WTC11 (cell line): ENCODE measurements at regions not wholly inside any gene's neighbourhood (a gene's known extent, or its start where the extent isn't known, plus 50 kb on each side); places are given as distances from the start of the nearest gene placed in this dataset.

ENCODE experiments used
- ATAC-seq: fragments of 200-7000 bp; cut with Tn5 transposase; 2 replicates; pipeline ENCODE4 v1.10.0; 2021; ENCODE audit warnings: mild to moderate bottlenecking, moderate library complexity
- CTCF ChIA-PET: fragments of 300-600 bp; sonication (Branson Sonifier 250); formaldehyde crosslinking; loops from one replicate; lab custom pipeline; 2021; ENCODE audit warnings: antibody characterized with exemption; lab: Charles Lee
- POLR2A ChIA-PET: fragments of 350-600 bp; sonication (Branson Sonifier 250); formaldehyde crosslinking; loops from one replicate; lab custom pipeline; 2021; ENCODE audit warnings: antibody characterized with exemption; lab: Charles Lee
- DNase-seq: peaks from one replicate; pipeline ENCODE4 v3.0.0; 2021; ENCODE audit warnings: low spot score
- H3K27ac Mint-ChIP-seq: 2 replicates; pipeline ENCODE4 v1.8.0; 2021; ENCODE audit warnings: mixed read lengths
- H3K27me3 Mint-ChIP-seq: 2 replicates; pipeline ENCODE4 v1.8.0; 2021; ENCODE audit warnings: low read depth, mild to moderate bottlenecking, moderate library complexity, mixed read lengths
- H3K36me3 Mint-ChIP-seq: 2 replicates; pipeline ENCODE4 v1.8.0; 2021; ENCODE audit warnings: mixed read lengths
- H3K4me1 Mint-ChIP-seq: 2 replicates; pipeline ENCODE4 v1.8.0; 2022; ENCODE audit warnings: mixed read lengths
- H3K4me3 Mint-ChIP-seq: 2 replicates; pipeline ENCODE4 v1.8.0; 2021; ENCODE audit warnings: mild to moderate bottlenecking, moderate library complexity, mixed read lengths
- H3K9me3 Mint-ChIP-seq: 2 replicates; pipeline ENCODE4 v1.8.0; 2021; ENCODE audit warnings: mixed read lengths
- ATF1 ChIP-seq: sonication (generic); formaldehyde crosslinking; IDR thresholded peaks from 2 replicates; pipeline ENCODE4 v1.8.1; 2023; ENCODE audit warnings: mild to moderate bottlenecking, moderate library complexity, missing genetic modification reagents
- ELF4 ChIP-seq: sonication (generic); formaldehyde crosslinking; IDR thresholded peaks from 2 replicates; pipeline ENCODE4 v1.8.1; 2022; ENCODE audit warnings: low read depth, mild to moderate bottlenecking, moderate library complexity, missing genetic modification reagents
- FOXP1 ChIP-seq: sonication (generic); formaldehyde crosslinking; IDR thresholded peaks from 2 replicates; pipeline ENCODE4 v1.8.0; 2022; ENCODE audit warnings: missing genetic modification reagents, mild to moderate bottlenecking, moderate library complexity, borderline replicate concordance
- MYBL2 ChIP-seq: sonication (generic); formaldehyde crosslinking; IDR thresholded peaks from 2 replicates; pipeline ENCODE4 v1.8.1; 2023; ENCODE audit warnings: mild to moderate bottlenecking, moderate library complexity, missing genetic modification reagents
- NFYB ChIP-seq: sonication (generic); formaldehyde crosslinking; conservative IDR thresholded peaks from 2 replicates; pipeline ENCODE4 v1.8.0; 2022; ENCODE audit warnings: low read depth, missing genetic modification reagents
- ZNF121 ChIP-seq: sonication (generic); formaldehyde crosslinking; IDR thresholded peaks from 2 replicates; pipeline ENCODE4 v1.8.0; 2023; ENCODE audit warnings: missing genetic modification reagents
- ZNF138 ChIP-seq: sonication (generic); formaldehyde crosslinking; conservative IDR thresholded peaks from 2 replicates; pipeline ENCODE4 v1.8.1; 2022; ENCODE audit warnings: mild to moderate bottlenecking, moderate library complexity, missing genetic modification reagents
- ZNF232 ChIP-seq: sonication (generic); formaldehyde crosslinking; IDR thresholded peaks from 2 replicates; pipeline ENCODE4 v1.8.0; 2022; ENCODE audit warnings: mild to moderate bottlenecking, missing genetic modification reagents
- ZNF396 ChIP-seq: fragments of 250-450 bp; sonication (Bioruptor Pico); IDR thresholded peaks from 2 replicates; pipeline ENCODE4 v1.8.0; 2021; ENCODE audit warnings: mild to moderate bottlenecking, moderate library complexity, borderline replicate concordance
- TF ChIP-seq, protein P1 (sequence below): sonication (generic); formaldehyde crosslinking; conservative IDR thresholded peaks from 2 replicates; pipeline ENCODE4 v1.8.1; 2023; ENCODE audit warnings: mild to moderate bottlenecking, low read depth, missing genetic modification reagents, moderate library complexity
- TF ChIP-seq, protein P2 (sequence below): sonication (generic); formaldehyde crosslinking; IDR thresholded peaks from 2 replicates; pipeline ENCODE4 v1.8.0; 2023; ENCODE audit warnings: missing genetic modification reagents, mild to moderate bottlenecking, borderline replicate concordance
- TF ChIP-seq, protein P3 (sequence below): sonication (generic); formaldehyde crosslinking; IDR thresholded peaks from 2 replicates; pipeline ENCODE4 v1.8.0; 2023; ENCODE audit warnings: mild to moderate bottlenecking, missing genetic modification reagents
- TF ChIP-seq, protein P4 (sequence below): sonication (generic); formaldehyde crosslinking; IDR thresholded peaks from 2 replicates; pipeline ENCODE4 v1.8.1; 2023; ENCODE audit warnings: mild to moderate bottlenecking, missing genetic modification reagents, moderate library complexity
- TF ChIP-seq, protein P5 (sequence below): fragments of 250-450 bp; sonication (Bioruptor Pico); conservative IDR thresholded peaks from 2 replicates; pipeline ENCODE4 v1.9.0; 2021; ENCODE audit warnings: mild to moderate bottlenecking
- TF ChIP-seq, protein P6 (sequence below): sonication (generic); formaldehyde crosslinking; conservative IDR thresholded peaks from 2 replicates; pipeline ENCODE4 v1.8.1; 2022; ENCODE audit warnings: mild to moderate bottlenecking, missing genetic modification reagents

DNA sequence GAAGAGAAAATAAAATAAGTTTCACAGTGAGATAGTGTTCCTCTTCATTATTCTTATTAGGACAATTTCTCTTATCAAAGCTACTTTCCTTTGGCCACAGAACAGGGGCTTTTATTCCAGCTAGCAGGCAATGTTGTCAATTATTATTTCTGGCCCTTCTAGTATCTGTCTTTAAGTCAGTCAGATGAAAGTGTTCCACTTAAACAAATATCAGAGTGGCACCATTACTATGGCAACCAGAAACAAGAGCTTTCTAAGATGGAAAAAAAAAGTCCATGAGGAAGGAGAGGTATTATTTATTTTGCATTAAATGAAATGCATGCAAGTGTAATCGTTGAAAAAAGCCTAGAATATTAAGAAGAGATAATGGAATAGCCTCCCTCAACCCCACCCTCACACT is 426.4 kb downstream of the TUSC7 start (continued):
- TF ChIP-seq, protein P1, sequence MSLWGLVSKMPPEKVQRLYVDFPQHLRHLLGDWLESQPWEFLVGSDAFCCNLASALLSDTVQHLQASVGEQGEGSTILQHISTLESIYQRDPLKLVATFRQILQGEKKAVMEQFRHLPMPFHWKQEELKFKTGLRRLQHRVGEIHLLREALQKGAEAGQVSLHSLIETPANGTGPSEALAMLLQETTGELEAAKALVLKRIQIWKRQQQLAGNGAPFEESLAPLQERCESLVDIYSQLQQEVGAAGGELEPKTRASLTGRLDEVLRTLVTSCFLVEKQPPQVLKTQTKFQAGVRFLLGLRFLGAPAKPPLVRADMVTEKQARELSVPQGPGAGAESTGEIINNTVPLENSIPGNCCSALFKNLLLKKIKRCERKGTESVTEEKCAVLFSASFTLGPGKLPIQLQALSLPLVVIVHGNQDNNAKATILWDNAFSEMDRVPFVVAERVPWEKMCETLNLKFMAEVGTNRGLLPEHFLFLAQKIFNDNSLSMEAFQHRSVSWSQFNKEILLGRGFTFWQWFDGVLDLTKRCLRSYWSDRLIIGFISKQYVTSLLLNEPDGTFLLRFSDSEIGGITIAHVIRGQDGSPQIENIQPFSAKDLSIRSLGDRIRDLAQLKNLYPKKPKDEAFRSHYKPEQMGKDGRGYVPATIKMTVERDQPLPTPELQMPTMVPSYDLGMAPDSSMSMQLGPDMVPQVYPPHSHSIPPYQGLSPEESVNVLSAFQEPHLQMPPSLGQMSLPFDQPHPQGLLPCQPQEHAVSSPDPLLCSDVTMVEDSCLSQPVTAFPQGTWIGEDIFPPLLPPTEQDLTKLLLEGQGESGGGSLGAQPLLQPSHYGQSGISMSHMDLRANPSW (CRISPR knock-in tag) = no peak
- no peak for TF ChIP-seq FOXP1

DNA sequence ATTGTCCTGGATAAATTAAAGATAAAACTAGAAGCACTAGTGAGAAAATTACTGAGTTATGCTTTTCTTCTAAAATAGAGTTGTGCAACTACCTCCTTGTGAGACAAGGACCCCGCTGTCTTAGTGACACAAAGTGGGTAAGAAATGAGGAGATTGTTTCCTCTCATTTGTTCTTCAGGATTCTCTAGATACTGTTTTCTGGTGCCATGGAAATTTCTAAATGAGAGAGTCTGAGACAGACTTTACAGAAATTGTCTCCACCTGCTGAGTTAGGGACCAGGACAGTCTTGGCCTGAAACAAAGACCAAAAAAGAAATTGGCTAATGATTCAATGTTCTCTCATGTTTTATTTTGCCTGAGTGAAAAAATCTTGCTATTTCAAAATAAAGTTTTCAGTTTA is 427.5 kb downstream of the TUSC7 start:
- DNase-seq = no peak
- peaks cover 5% of the 10 kb centered on the region; the same call in 1 of the 2 replicates for H3K9me3 Mint-ChIP-seq
- no peak overlapping the region for H3K27ac Mint-ChIP-seq
- no peaks in the 10 kb centered on the region for H3K27me3 Mint-ChIP-seq
- POLR2A ChIA-PET = no interaction called here
- no peak for ATAC-seq
- no peak overlapping the region for H3K4me3 Mint-ChIP-seq
- CTCF ChIA-PET = interaction anchor here (0.7 kb wide), 1 partner anchor 10 kb away, joined by 3 read pairs; no protein-coding TSS in a partner anchor
- peaks cover 5% of the 10 kb centered on the region for H3K4me1 Mint-ChIP-seq
- TF ChIP-seq, protein P2, sequence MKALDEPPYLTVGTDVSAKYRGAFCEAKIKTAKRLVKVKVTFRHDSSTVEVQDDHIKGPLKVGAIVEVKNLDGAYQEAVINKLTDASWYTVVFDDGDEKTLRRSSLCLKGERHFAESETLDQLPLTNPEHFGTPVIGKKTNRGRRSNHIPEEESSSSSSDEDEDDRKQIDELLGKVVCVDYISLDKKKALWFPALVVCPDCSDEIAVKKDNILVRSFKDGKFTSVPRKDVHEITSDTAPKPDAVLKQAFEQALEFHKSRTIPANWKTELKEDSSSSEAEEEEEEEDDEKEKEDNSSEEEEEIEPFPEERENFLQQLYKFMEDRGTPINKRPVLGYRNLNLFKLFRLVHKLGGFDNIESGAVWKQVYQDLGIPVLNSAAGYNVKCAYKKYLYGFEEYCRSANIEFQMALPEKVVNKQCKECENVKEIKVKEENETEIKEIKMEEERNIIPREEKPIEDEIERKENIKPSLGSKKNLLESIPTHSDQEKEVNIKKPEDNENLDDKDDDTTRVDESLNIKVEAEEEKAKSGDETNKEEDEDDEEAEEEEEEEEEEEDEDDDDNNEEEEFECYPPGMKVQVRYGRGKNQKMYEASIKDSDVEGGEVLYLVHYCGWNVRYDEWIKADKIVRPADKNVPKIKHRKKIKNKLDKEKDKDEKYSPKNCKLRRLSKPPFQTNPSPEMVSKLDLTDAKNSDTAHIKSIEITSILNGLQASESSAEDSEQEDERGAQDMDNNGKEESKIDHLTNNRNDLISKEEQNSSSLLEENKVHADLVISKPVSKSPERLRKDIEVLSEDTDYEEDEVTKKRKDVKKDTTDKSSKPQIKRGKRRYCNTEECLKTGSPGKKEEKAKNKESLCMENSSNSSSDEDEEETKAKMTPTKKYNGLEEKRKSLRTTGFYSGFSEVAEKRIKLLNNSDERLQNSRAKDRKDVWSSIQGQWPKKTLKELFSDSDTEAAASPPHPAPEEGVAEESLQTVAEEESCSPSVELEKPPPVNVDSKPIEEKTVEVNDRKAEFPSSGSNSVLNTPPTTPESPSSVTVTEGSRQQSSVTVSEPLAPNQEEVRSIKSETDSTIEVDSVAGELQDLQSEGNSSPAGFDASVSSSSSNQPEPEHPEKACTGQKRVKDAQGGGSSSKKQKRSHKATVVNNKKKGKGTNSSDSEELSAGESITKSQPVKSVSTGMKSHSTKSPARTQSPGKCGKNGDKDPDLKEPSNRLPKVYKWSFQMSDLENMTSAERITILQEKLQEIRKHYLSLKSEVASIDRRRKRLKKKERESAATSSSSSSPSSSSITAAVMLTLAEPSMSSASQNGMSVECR (CRISPR knock-in tag) = no peak
- no peak for TF ChIP-seq MYBL2 (CRISPR knock-in tag)
- TF ChIP-seq NFYB = no peak
- TF ChIP-seq ZNF138 (CRISPR knock-in tag) = no peak
- TF ChIP-seq, protein P3, sequence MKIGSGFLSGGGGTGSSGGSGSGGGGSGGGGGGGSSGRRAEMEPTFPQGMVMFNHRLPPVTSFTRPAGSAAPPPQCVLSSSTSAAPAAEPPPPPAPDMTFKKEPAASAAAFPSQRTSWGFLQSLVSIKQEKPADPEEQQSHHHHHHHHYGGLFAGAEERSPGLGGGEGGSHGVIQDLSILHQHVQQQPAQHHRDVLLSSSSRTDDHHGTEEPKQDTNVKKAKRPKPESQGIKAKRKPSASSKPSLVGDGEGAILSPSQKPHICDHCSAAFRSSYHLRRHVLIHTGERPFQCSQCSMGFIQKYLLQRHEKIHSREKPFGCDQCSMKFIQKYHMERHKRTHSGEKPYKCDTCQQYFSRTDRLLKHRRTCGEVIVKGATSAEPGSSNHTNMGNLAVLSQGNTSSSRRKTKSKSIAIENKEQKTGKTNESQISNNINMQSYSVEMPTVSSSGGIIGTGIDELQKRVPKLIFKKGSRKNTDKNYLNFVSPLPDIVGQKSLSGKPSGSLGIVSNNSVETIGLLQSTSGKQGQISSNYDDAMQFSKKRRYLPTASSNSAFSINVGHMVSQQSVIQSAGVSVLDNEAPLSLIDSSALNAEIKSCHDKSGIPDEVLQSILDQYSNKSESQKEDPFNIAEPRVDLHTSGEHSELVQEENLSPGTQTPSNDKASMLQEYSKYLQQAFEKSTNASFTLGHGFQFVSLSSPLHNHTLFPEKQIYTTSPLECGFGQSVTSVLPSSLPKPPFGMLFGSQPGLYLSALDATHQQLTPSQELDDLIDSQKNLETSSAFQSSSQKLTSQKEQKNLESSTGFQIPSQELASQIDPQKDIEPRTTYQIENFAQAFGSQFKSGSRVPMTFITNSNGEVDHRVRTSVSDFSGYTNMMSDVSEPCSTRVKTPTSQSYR (CRISPR knock-in tag) = no peak
- TF ChIP-seq, protein P4, sequence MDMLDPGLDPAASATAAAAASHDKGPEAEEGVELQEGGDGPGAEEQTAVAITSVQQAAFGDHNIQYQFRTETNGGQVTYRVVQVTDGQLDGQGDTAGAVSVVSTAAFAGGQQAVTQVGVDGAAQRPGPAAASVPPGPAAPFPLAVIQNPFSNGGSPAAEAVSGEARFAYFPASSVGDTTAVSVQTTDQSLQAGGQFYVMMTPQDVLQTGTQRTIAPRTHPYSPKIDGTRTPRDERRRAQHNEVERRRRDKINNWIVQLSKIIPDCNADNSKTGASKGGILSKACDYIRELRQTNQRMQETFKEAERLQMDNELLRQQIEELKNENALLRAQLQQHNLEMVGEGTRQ (CRISPR knock-in tag) = no peak
- TF ChIP-seq, protein P5, sequence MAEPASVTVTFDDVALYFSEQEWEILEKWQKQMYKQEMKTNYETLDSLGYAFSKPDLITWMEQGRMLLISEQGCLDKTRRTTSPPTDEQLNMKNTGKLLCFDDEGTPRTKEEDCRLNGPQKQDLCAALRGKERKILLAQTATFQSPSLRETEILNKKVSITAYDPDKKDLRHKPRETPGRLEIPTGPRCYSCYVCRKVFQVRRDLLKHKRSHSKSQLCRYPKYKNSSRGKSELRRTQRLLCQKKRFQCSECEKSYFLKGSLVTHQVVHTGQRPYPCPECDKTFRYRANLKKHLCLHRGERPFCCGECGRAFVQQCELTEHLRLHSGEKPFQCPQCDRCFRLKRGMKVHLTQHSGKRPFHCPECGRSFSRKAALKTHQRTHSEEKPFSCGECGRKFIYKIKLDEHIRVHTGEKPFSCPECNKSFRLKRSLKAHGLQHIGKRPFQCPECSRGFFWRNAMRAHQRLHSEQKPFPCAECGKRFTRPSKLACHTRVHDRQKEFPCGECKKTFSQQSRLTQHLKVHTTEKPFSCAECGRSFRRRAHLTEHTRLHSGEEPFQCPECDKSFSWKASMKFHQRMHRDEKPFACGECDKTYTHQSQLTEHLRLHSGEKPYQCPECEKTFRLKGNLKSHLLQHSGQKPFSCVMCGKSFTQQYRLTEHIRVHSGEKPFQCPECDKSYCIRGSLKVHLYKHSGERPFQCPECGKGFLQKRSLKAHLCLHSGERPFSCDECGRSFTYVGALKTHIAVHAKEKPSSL (CRISPR knock-in tag) = no peak
- TF ChIP-seq ZNF232 (CRISPR knock-in tag) = no peak
- TF ChIP-seq, protein P6, sequence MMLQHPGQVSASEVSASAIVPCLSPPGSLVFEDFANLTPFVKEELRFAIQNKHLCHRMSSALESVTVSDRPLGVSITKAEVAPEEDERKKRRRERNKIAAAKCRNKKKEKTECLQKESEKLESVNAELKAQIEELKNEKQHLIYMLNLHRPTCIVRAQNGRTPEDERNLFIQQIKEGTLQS (CRISPR knock-in tag) = no peak
- TF ChIP-seq ZNF396 = no peak
- TF ChIP-seq ELF4 (CRISPR knock-in tag) = no peak
- TF ChIP-seq ATF1 (CRISPR knock-in tag) = no peak
- TF ChIP-seq ZNF121 (CRISPR knock-in tag) = no peak
- H3K36me3 Mint-ChIP-seq = no peaks in the 10 kb centered on the region
